ENCODE measurements at regions not wholly inside any gene's neighbourhood (a gene's known extent, or its start where the extent isn't known, plus 50 kb on each side); places are given as distances from the start of the nearest gene placed in this dataset.

- no peak for DNase-seq (ENCODE audit: low spot score)
These were observed 123.4 kb upstream of the CXCL14 start for GRCh38 chr5:135702191-135702590.

- no peak for DNase-seq (ENCODE audit: low spot score)
These were observed 121.9 kb upstream of the CXCL14 start for GRCh38 chr5:135700731-135701130.

DNA sequence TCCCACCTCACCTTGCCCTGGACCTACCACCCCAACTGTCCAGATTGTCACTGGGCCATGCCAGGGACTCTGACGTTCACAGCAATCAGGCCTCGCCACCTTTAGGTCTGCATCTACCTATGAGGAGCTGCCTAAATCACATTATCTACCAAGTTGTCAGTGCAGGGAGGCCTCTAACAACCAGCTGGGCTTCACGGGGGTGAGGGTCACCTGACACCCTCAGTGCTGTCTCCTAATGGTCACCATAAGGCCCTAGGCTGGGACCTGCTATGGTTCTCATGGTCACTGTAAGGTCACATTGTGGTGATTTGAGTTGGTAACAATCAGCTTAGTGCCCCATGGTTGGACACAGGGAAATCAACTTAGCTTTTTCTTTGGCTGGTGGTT lies 119.2 kb upstream of the CXCL14 start:
- no peak for DNase-seq (ENCODE audit: low spot score)

- DNase-seq (ENCODE audit: low spot score), result no peak
These were observed 118.6 kb upstream of the CXCL14 start for GRCh38 chr5:135697251-135697958.

- no peak for DNase-seq (ENCODE audit: low spot score)
These were observed 117.5 kb upstream of the CXCL14 start for GRCh38 chr5:135696317-135696716.

DNA sequence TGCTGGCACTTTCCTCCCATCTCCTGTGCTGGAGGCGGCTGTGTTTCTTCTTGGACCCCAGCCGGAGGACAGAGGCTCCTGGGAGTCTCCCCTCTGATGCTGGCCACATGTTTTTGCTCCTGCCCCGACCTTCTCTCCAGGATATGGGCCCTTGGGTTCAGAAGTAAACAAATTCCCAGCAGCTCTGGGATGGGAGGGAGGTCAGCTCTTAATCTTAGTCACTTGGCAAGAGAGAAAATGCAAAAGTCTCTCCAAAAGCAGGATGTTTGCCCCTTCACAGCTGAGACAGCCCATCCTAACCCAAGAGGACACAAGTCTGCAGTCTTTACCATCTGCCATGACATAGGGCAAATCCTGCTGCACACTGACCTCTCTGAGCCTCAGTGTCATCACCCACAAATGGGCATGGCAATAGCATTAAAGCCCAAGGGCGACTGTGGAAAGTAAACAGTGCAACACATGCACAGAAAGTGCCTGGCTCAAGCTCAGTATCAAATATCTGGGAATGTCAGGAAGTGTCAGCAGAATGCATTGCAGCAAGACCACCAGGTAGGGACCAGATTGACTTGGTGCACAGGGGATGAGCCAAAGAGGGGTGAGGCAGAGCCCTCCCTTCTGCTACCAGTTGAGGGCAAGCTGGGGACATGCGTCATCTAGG lies 117.0 kb upstream of the CXCL14 start:
- DNase-seq (ENCODE audit: low spot score), result no peak

- no peak for DNase-seq (ENCODE audit: low spot score)
These were observed 116.1 kb upstream of the CXCL14 start for GRCh38 chr5:135694906-135695305.

DNA sequence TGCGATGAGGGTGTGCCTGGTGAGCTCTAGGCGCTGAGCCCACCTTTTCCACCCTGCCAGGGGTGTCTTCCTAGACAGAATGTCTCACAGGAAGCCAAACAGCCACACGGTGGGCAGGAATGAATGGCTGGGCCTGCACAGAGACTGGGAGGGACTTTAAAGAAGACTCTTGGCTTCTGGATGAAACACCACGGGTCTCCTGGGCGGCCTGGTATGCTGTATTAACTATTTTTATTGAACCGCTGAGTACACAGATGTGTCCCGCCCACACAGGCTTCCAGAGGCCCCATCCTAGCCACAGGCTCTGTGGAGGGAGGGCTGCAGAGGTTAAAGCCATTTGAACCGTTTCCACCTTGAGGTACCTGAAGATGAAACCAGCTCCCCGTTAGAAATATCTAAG lies 115.2 kb upstream of the CXCL14 start:
- no peak for DNase-seq (ENCODE audit: low spot score)

- DNase-seq (ENCODE audit: low spot score), result no peak
These were observed 114.7 kb upstream of the CXCL14 start for GRCh38 chr5:135693371-135693955.

DNA sequence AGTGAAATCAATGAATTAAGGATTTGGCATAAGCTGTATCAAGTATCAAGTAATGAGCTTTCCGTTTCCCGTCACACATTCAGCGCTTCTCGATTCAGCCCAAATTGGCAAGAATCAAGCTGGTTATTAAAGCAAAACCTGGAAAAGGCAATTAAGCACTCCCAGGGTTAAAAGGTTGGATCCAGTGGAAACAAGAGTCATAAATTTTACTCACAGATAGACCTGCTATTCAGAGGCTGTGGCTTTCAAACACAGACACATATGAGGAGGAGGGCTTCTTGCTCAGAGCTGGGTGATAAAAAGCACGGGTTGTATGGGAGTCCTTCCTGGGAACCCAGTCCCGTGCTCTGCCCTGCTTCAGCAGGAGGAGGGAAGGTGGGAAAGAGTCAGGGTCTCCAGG lies 112.3 kb upstream of the CXCL14 start:
- no peak for DNase-seq (ENCODE audit: low spot score)

- no peak for DNase-seq (ENCODE audit: low spot score)
These were observed 111.7 kb upstream of the CXCL14 start for GRCh38 chr5:135690466-135690865.

DNA sequence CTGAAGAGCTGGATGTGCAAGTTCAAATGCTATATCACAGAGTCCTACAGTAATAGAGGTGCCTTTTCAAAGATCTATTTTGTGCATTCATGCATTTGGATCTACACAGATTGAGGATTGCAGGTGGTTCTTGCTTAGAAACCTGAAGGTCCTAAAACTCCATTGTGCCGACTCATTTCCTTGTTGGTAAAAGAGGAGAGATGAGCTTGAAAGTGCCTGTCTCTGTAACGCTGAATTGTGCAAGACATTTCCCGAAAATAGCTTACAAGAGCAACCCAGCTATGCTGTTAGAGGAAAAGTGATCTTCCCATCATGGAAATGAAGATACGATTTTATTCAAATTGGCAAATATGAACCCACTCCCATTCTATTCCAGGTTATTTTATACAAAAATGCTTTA lies 110.7 kb upstream of the CXCL14 start:
- DNase-seq (ENCODE audit: low spot score), result no peak

DNA sequence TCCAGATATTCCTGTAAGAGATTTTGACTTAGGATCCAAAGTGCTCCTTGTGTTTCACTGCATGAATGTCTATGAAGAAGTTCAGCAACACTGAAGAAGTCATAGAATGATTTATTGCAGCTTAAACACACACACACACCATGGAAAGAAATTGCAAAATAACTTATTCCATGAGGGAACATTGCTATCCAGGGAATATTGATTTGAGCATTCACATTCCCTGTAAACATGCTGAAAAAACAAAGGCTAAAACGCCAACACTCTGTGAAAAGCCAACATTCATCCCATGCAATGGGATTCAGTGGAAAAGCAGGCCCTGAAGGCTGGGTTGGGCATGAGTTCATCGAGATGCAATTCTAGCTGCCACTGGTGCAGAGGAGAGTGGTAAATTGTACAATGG lies 109.6 kb upstream of the CXCL14 start:
- no peak for DNase-seq (ENCODE audit: low spot score)

DNA sequence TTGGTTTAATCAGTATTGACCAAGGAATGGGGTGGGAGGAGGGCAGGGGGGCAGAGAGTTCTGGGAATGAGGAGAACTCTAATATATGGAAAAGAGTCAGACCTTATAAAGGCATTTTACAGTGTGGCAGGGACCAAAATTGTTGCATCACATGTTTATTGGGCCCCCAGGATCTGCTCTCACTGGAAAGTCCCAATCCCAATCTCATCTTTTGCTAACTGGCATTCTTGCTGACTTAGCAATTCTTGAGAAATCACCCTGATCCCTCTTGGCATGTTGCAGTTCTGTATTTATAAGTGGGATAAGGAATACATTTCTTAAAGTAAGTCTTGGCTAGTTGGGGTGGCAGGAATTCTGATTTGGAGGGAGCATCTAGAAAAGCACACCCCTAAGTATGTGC lies 104.4 kb upstream of the CXCL14 start:
- no peak for DNase-seq (ENCODE audit: low spot score)

DNA sequence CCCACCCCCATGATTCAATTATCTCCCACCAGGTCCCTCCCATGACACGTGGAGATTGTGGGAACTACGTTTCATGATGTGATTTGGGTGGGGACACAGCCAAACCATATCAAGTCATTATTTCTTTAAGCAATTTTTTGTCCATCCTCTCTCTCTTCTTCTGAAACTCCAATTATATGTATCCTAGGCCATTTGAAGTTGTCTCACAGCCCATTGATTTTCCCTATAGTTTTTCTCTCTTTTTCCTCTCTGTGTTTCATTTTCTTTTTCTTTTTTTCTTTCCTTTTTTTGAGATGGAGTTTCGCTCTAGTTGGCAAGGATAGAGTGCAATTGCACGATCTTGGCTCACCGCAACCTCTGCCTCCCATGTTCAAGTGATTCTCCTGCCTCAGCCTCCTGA lies 101.9 kb upstream of the CXCL14 start:
- DNase-seq (ENCODE audit: low spot score), result no peak

- peak; percentile 11 for DNase-seq (ENCODE audit: low spot score)
These were observed 100.0 kb upstream of the CXCL14 start for GRCh38 chr5:135678640-135679268.

GRCh38 chr5:135671966-135672365 lies 93.2 kb upstream of the CXCL14 start:
- no peak for DNase-seq (ENCODE audit: low spot score)

- no peak for DNase-seq (ENCODE audit: low spot score)
These were observed 92.4 kb upstream of the CXCL14 start for GRCh38 chr5:135671052-135671705.

DNA sequence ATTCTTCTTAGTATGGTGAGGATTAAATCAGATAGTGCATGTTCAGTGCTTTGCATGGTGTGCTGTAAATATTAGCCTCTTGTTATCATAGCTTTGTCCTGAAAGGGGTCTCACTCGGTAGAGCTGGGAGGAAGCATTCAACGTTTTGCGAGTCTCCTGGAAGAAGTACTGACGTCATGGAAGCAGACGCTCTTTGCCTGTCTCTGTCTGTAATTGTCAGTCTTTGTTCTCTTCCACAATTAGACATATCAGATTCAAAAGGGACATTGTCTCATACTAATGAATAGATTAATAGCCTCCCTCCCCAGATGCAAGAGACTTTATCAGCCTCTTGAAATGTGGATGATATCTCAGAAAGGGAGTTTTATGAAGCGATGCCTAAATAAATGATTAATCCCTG lies 91.8 kb upstream of the CXCL14 start:
- DNase-seq (ENCODE audit: low spot score), result no peak

- no peak for DNase-seq (ENCODE audit: low spot score)
These were observed 90.6 kb upstream of the CXCL14 start for GRCh38 chr5:135669416-135669815.

DNA sequence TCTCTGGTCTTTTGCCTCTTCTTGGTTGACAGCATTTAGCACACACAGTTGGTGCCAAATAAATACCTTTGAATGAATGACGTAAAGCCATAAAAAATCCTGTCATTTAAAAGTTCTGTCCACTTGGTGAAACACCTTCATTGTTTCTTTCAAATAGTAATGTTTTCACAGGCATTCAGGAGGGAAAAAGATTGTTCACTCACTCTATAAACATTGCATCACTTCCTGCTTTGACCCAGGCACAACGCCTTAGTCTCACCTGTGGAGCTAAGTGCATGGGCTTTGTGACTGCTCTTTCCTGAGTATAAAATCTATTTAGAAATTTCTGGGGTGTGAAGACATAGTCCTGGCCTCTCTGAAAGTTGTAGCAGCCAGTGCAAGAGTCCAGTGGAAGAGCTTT lies 88.9 kb upstream of the CXCL14 start:
- DNase-seq (ENCODE audit: low spot score), result no peak

GRCh38 chr5:135667204-135667603 lies 88.4 kb upstream of the CXCL14 start:
- DNase-seq (ENCODE audit: low spot score), result no peak

DNA sequence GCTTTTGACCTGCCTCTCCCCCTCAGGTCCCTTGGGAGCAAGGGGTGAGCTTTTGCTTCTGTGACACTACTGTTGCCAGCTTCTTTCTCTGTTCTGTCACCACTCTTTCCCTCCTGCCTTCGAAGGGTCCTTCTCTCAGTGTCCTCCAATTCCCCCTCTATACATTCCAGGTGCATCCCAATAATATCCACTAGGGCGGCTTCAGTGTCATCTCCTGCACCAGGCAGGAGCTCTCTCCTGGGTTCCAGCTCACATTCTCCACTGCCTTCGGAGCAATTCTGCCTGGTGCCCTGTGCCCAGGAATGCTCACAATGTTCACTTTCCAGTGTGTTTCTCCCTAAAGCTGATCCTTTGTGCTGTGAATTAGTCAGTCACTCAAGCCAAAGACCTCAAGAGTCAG lies 83.9 kb upstream of the CXCL14 start:
- no peak for DNase-seq (ENCODE audit: low spot score)
